ACHN (cell line): ENCODE measurements at regions not wholly inside any gene's neighbourhood (a gene's known extent, or its start where the extent isn't known, plus 50 kb on each side); places are given as distances from the start of the nearest gene placed in this dataset.

Source experiments
- DNase-seq: peaks from one replicate; pipeline ENCODE4 v3.0.0-alpha.2; 2015
- in situ Hi-C: cut with HindIII; loops from 2 replicates; pipeline ENCODE4 v1.10.0; 2017; ENCODE audit warnings: low sequenced_read_pairs, low pct_ligation_motif_present, low pct_unique_long_range_greater_than_20kb

GRCh38 chr2:167506395-167506794 is 618.1 kb downstream of the XIRP2 start:
- in situ Hi-C loops: no loop called here
- no peak for DNase-seq

DNA sequence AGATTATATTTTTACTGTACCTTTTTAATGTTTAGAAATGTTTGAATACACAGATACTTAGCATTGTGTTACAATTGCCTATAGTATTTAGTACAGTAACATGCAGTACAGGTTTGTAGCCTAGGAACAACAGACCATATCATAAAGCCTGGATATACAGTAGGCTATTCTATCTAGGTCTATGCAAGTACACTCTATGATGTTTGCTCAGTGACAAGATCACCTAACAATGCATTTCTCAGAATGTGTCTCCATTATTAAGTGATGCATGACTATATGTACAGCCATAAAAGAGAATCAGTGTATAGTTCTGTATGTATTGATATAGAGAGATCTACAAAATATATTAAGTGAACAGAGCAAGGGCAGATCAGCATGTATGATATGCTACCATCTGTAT is 616.4 kb downstream of the XIRP2 start:
- DNase-seq: no peak
- in situ Hi-C loops: no loop called here

- in situ Hi-C loops: no loop called here
- no peak for DNase-seq
These were observed 615.8 kb downstream of the XIRP2 start for GRCh38 chr2:167504061-167504460.

- in situ Hi-C loops: no loop called here
These were observed 613.3 kb downstream of the XIRP2 start for GRCh38 chr2:167501618-167502017.

GRCh38 chr2:167493862-167494261 is 605.6 kb downstream of the XIRP2 start:
- in situ Hi-C loops: no loop called here
- DNase-seq: no peak

More at GRCh38 chr2:167501618-167502017, 613.3 kb downstream of the XIRP2 start:
- DNase-seq: no peak

GRCh38 chr2:167492486-167492885 is 604.2 kb downstream of the XIRP2 start:
- in situ Hi-C loops: no loop called here
- DNase-seq: no peak

- in situ Hi-C loops: no loop called here
- no peak for DNase-seq
These were observed 603.5 kb downstream of the XIRP2 start for GRCh38 chr2:167491788-167492187.

- DNase-seq: no peak
- in situ Hi-C loops: no loop called here
These were observed 602.2 kb downstream of the XIRP2 start for GRCh38 chr2:167490455-167490854.

DNA sequence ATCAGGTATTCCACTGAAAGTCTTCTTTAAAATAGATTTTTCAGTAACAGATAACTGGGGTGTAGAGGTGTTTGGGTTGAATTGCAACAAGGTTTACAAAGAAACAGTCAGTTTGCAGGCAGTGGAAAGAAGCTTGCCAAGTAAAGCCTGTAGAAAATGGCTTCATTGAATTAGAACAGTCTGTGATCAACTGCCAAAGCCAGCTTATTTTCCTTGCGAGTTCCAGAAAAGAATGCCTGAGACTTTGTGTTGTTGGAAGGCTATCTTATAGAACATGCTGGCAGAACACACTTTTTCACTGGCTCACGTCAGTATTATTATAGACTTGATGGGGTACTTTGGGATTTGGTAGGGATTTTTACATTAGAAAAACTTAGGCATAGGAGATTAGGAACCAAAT is 601.0 kb downstream of the XIRP2 start:
- DNase-seq: no peak
- in situ Hi-C loops: no loop called here

- DNase-seq: no peak
- in situ Hi-C loops: no loop called here
These were observed 599.4 kb downstream of the XIRP2 start for GRCh38 chr2:167487728-167488127.

- in situ Hi-C loops: no loop called here
- no peak for DNase-seq
These were observed 596.6 kb downstream of the XIRP2 start for GRCh38 chr2:167484875-167485274.

GRCh38 chr2:167480986-167481309 is 592.7 kb downstream of the XIRP2 start:
- no peak for DNase-seq
- in situ Hi-C loops: no loop called here

DNA sequence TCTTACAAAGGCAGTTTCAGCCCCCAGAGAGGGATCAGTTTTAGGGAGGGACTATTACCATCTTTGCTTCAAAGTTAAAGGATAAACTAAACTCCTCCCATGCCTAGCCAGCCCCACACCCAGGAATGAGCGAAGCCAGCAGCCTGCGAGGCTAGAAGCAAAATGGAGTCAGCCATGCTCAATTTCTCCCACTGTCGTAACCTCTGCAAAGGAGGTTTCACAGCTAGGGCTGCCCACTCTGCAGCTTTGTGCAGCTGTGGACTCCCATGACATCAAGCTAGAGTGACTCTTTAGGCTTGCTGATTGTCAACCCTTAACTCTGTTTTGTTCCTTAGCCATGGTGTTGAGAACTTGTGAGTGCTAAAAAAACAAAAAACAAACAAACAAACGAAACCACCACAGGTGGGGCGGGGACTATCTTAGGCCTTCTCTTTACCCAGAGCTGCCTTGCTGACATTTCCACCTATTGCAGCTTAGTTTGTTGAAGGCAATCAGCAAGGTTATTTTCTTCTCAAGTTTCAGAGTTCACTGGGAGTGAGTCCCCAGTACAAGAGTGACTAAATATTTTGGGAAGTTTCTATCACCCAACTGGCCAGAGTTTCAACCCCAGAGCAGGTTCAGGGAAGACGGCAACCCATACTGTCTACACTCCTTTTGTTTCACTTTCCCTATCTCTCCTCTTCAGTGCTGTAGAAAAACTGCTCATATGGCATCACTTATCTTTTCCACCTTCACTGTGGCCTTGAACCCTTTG is 592.1 kb downstream of the XIRP2 start:
- DNase-seq: peak; percentile 7
- in situ Hi-C loops: no loop called here

- in situ Hi-C loops: no loop called here
- peak; percentile 5 for DNase-seq
These were observed 589.9 kb downstream of the XIRP2 start for GRCh38 chr2:167478196-167478595.

GRCh38 chr2:167475791-167476190 is 587.5 kb downstream of the XIRP2 start:
- DNase-seq: no peak
- in situ Hi-C loops: no loop called here

DNA sequence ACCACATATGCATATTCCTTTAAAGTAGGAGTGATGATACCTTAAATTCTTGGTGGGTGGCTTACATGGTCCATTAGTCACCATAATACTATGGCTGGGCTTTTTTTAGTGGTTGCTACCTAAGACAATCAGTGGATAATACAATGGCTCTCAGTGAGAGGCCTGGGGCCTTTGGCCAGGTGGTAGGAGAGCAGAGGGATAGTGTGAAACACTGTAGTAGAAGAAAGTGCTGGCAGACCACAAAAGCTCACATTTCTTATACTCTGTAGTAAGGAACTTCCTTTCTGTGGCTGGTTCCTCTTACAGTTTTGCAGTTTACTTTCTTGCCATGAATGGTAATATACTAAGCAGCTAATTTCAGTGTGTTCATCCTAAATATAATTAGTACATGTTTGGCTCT is 583.5 kb downstream of the XIRP2 start:
- no peak for DNase-seq
- in situ Hi-C loops: no loop called here

DNA sequence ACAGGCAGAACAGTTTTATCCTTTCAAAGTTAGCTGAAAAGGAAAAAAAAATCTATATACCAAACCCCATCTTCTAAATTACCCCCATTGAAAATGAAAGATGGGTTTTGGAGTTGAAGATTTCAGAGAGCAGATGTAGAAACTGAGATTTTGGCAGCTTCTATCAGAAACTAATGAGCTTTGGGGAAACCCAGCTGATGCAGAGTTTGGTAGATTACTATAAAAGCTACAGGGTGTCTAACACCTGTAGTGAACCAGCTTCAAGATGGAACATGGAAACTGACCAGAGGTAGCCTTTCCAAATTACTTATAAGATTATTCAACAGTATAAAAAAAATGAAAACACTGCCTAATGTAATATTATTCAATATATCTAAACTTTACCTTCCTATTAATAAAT is 583.1 kb downstream of the XIRP2 start:
- in situ Hi-C loops: no loop called here
- no peak for DNase-seq

DNA sequence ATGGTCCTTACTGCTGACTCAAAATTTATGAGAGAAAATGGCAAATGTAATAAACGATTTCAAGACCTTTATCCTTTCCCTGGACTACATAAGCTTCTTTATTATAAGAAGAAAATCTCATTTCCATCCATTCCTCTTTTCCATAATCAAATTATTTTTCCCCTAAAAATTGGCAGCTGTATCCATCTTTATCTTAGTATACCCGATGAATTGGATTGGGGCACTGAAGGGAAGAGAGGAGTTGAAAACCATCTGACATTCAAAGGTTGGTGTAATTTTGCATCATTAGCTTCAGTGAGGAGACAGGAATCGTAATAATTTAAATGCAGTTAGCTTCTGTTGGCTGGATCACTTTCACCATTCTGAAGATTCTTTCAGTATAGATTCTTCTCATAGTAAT is 574.1 kb downstream of the XIRP2 start:
- in situ Hi-C loops: no loop called here
- no peak for DNase-seq

- in situ Hi-C loops: no loop called here
- no peak for DNase-seq
These were observed 565.8 kb downstream of the XIRP2 start for GRCh38 chr2:167454036-167454435.

DNA sequence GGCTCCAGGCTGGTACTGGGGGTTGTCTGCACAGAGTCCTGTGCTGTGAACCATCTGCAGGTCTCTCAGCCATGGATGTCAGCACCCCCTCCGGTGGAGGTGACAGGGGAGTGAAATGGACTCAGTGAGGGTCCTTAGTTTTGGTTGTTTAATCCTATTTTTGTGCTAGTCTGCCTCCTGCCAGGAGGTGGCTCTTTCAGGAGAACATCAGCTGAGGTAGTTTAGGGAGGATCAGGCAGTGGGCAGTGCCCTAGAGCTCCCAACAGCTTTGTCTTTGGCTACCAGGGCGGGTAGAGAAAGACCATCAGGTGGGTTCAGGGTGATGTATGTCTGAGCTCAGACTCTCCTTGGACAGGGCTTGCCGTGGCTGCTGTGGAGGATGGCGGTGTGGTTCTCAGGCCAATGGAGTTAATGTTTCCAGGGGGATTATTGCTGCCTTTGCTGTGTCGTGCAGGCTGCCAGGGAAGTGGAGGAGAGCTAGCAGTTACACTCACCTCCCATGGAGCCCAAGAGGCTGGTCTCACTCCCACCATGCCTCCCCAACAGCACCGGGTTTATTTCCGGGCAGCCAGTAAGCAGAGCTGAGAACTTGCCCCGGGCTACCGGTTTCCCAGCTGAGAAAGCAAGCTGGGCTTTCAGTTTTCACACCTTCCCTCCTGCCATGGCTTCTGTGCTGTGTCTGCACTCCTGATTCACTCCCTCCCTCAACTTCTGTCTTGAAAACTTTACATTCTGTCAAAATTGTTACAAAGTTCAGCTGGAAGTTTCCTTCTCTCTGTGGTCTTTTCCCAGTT is 563.4 kb downstream of the XIRP2 start:
- no peak for DNase-seq
- in situ Hi-C loops: no loop called here
